ENCODE measurements at regions not wholly inside any gene's neighbourhood (a gene's known extent, or its start where the extent isn't known, plus 50 kb on each side); places are given as distances from the start of the nearest gene placed in this dataset.

DNA sequence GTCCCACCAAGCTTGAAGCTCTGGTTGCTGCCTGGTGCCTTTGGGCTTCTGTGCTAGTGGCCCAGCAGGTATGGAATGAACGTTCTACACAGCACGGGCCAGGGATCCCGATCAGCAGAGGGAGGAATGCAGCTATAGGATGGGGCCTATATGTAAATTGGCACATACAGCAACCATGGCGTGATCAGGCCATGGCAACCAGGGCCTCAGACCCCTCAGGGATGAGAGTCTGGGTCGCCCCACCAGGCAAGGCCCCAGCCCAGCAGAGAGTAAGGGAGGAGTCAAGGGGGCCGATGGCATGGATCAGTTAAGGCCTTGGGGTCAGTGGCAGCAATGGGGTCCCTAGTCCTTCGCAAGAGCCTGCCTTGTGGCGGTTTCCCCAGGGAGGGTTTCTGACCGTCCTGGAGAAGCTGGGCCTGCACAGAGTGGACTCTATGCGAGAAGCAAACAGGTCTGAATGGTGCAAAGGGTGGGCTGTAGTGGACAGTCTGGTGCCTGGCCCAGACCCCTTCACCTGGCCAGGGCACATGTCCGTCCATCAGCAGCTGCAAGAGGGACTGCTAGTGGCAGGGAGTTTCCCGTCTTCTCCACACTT lies 98.2 kb upstream of the SLC22A11 start:
- DNase-seq (ENCODE audit: low read depth), result no peak

DNA sequence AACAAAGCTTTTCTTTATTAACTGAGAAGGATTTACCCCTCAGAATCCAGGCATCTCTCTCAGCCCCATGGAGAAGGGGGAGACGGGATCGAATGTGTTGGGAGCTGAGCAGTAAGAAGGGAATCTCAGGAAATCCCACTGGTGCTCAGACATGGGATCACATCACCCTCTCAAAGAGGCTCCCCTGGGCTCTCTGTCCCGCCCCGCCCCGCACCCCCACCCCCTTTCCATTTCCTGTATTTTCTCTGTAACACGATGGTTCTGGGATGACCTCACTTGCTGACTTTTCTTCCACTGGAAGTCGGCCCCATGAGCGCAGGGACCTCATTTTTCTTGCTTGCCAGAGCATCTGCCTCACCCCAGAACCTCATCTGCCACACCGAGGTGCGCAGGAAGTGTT lies 96.7 kb upstream of the SLC22A11 start:
- no peak for DNase-seq (ENCODE audit: low read depth)

DNA sequence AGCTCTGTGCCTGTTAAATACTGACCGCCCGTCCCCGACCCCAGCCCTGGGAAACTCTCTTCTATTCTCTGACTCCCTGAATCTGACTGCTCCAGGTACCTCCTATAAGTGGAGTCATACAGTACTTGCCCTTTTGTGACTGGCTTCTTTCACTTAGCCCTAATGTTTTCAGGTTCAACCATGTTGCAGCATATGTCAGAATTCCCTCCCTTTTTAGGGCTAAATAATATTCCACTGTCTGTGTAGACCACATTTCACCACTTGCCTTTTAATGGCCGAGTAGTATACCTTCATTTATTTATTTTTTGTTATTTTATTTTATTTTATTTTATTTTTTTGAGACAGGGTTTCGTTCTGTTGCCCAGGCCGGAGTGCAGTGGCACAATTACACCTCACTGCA lies 96.1 kb upstream of the SLC22A11 start:
- no peak for DNase-seq (ENCODE audit: low read depth)

DNA sequence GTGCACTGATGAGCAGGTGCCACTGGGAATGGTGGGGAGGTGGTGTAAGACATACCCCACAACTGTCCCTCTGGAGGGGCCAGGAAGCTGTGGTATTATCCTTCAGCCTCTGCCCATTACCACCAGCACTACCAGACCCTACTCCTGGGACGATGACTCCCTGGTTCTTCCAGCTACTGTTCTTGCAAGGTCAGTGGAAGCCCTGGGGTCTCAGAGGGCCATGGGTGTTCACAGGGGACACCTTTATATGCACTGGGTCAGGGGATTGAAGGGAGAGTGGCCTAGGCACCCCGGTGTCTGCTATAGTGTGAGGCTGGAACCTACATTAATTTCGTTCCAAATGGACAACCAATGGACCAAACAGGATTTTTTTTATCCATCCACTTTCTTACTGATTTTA lies 94.7 kb upstream of the SLC22A11 start:
- no peak for DNase-seq (ENCODE audit: low read depth)

DNA sequence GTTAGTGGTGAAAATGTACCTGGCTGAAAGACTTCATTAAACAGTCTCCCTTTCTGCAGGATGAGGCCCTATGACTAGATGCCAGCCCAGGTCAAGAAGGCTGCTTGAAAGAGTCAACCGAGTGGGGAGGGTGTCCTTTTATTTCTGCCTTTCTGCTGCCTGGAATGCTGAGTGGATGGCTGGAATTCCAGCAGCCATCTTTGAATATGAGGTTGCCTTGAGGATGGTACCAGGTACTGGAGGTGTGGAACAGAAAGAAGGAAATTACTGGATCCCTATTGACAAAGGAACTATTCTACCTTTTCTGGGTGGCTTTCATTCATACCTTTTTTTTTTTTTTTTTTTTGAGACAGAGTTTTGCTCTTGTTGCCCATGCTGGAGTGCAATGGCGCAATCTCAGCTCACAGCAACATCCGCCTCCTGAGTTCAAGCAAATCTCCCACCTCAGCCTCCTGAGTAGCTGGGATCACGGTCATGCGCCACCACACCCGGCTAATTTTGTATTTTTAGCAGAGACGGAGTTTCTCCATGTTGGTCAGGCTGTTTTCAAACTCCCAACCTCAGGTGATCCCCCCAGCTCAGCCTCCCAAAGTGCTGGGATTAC lies 89.5 kb upstream of the SLC22A11 start:
- DNase-seq (ENCODE audit: low read depth), result no peak

DNA sequence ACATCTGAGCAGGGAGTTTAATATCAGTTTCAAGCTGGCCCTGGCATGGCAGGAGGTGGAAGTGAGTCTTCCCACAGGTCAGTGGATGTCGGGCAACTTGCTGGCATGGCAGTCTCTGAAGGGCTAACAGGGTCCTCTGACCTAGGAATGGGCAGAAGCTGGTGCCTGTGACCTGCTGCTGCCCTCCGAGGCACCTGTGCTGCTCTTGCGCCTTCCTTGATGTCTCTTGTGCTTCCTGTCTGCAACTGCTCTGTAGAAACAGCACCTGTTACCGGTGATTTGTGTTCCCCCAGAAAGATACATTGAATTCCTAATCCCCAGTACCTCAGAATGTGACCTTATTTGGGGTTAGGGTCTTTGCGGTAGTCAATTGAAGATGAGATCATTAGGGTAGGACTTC lies 86.5 kb upstream of the SLC22A11 start:
- DNase-seq (ENCODE audit: low read depth), result no peak

DNA sequence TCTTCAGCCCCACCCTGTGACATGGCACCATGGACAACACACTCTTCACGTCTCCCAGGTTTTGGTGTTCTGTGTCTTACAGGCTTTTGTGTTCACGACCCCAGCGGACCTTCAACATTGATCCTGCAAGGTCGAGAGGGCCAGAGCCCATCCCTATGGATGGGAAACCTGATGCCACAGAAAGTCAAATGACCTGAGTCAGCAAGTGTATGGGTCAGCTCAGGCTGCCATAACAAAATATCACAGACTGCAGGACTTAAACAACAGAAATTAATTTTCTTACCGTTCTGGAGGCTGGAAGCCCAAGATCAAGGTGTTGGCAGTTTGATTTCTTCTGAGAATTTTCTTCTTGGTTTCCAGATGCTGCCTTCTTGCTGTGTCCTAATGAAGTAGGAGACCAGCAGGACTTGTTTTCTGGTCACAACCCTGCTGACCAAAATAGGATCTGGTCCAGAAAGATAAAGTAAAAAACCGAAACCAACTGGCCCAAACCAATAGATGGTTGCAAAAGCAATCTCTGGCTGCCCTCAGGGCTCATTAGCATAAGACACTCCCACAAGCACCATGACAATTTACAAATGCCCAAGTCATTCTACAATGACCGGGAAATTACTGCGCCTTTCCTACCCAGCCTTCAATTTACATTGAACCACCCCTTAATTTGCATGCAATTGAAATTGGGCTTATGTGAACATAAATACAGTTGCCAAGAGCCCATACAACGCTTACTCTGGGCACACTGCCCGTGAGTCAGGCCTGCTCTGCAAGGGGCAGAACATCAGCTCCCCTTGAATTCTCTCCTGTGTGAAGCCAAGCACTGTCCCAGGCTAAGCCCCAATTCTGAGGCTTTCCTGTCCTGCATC lies 82.9 kb upstream of the SLC22A11 start:
- DNase-seq (ENCODE audit: low read depth), result no peak

DNA sequence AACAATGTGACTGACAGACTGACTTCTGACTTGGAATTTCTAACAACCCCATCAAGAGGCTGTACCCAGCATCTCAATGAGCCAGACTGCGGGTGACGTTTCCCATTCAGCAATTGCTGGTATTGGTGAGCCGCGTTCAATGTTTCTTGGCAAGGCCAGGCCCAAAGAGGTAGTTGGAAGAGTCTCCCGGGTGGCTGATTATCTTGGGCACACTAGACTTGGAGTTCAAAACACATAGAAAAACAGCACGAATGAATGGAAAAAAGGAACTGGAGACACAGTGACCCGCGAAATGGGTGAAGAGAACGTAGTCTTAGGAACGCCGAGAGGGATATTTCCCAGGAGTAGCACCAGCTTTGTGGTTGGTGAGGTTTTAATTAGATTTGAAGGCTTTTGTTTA lies 81.1 kb upstream of the SLC22A11 start:
- no peak for DNase-seq (ENCODE audit: low read depth)

DNA sequence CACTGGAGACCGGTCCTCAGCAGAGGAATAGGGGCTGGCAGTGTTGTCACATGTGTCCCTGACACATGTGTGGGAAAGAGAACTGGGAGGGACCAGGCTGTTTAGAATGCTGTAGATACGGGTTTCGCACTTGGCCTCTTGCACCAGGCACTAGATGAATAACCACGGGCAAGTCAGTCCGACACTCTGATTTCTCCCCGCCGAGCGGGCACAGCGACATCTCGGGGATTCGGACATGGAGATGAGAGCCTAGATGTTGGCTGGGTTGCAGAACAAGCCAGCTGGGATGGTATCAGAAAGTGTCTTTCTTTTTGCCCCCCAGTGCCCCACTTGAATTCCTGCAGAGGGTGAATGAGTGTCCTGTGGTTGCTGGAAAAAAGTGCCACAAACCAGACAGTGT lies 80.6 kb upstream of the SLC22A11 start:
- no peak for DNase-seq (ENCODE audit: low read depth)

DNA sequence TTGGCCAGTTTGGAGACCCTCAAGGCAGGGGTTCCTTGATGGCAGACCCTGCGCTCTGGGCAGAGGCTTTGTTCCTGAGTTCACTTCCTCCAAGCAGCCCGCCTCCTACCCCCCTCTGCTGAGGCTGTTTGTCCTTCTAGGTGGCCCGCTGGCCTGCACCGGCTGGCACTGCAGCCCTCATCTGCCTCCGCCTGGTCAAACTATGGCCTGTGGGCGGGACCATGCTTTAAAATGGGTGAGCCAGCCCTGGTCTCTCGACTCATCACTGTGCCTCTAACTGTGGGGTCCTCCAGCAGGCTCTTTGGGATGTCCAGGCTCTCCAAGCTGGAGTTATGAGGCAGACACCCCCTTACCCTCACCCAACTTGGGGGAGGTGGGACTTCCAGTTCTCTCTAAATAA lies 78.9 kb upstream of the SLC22A11 start:
- DNase-seq (ENCODE audit: low read depth), result no peak

DNA sequence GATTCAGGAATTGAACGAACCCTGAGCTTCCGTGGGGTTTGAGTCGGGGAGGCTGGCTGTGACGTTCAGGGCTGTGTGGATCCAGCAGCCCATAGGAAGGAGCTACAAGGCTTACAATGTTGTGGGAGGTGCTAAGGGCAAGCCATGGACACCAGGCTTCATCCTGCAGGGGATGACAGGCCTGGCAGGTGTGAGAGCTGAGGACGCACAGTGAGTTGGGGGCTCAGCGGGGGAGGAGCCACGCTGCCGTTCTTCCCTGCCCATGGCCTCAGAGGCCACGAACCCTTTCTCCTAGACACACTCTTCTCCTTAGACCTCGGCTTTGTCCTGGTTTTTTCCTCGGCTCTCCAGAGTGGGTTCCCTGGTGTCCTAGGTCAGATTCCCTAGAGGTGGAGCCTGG lies 78.1 kb upstream of the SLC22A11 start:
- DNase-seq (ENCODE audit: low read depth), result no peak

DNA sequence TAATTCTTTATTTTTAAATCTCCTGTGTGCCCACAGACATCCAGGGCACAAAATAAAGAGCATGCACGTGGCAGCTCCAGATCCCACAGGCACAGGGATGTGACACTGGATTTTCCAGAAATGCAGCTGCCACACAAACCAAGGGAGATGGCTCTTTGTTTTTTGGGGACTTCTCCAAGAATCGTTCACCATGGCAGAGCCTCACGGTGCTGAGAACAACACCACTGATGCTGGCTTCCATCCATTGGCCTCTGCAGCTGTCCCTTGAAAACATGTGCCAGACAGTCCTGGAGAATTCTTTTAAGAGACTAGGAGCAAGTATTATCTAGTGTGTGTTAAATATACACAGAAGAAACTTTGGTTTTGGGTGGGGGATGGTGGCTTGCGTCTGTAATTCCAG lies 73.2 kb upstream of the SLC22A11 start:
- DNase-seq (ENCODE audit: low read depth), result no peak

DNA sequence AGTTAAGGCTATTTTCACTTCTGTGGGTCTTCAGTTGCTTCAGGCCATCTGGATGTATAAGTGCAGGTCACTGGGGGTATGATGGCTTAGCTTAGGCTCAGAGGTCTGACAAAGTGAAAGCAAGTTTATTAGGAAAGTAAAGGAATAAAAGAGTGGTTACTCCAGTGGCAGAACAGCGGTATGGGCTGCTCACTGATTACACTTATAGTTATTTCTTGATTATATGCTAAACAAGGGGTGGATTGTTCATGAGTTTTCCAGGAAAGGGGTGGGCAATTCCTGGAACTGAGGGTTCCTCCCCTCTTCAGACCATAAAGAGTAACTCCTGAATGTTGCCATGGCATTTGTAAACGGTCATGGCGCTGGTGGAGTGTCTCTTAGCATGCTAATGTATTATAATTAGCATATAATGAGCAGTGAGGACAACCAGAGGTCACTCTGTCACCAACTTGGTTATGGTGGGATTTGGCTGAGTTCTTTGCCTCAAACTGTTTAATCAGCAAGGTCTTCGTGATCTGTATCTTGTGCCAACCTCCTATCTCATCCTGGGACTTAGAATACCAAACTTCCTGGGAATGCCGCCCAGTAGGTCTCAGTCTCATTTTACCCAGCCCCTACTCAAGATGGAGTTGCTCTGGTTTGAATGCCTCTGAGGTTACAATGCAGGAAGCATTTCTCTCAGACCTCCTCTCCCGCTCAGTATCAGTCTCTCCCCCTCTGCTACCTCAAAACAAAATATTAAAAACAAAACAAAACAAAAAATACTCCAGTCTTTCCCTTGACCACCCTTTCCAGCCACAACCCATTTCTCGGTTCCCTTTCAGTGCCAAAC lies 71.3 kb upstream of the SLC22A11 start:
- no peak for DNase-seq (ENCODE audit: low read depth)

DNA sequence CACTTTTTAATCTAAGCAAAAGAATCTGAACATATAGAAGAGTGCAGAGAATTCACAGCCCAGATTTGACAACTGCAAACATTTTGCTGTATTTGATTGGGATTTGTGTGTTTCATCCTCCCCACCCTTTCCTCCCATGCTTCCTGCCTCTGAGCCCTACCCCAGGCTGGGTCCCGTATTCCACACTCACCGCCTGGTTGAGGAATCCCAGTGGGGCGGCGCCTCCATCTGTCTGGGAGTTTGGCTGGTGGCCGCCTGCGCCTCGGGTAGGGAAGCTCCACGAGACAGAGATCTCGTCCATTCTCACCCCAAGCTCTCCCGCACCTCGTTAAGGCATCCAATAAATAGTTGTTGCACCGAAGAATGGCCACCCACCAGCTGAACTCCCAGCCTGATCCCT lies 70.7 kb upstream of the SLC22A11 start:
- DNase-seq (ENCODE audit: low read depth), result no peak

DNA sequence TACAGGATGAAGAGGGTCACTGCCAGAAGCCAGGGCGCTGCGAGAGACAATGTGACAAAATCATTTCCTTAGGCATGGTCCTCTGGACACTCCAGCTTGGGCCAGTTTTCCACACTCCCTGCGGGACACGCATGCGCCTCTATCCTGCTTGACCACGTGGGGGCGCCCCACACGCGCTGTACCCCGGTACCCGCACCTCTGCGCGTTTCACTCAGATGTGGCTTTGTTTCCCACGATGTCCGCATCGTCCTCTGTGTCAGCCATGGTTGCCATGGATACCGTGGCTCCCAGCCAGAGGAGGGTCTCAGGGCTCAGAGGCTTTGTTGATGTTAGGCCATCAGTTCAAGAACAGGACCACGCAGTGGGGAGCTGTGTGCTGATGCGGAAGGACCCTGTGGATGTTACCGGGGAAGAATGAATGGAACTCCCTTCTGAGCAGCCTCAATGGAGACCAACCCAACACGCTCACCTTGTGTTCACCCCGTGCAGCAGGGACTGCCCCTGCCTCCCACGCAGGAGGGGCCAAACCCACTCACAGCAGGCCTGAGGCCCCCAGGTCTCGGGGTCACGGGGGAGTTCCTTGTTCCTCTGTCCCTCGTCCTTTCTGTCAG lies 65.8 kb upstream of the SLC22A11 start:
- no peak for DNase-seq (ENCODE audit: low read depth)

DNA sequence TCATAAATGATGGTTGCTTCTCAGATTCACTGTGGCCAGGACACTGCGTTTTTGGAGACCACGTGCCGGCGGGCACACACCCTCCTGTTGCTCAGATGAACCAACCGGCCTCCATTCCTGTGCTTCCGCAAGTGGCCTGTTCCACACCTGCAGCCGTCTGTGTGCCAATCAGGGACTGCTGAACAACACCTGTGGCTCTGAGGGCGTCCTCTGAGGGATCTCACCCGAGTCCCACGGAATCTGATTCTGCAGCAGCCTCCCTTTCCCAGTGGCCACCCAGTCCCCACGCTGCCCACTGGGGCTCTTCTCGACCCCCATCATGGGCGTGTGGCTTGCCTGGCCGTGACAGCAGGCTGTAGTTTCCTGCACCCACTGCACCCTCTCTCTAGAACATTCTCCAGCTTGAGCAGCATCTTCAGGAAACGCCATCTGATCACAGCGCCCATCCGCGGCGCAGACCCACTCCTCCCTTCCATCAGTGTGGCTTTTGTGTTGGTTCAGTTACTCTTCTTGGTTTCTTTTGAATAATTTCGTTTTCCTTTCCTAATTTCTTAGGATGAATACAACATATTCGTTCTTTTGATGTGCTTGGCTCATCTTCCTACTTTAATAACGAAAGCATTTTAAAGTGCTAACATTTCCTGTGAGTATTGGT lies 65.1 kb upstream of the SLC22A11 start:
- DNase-seq (ENCODE audit: low read depth), result no peak

DNA sequence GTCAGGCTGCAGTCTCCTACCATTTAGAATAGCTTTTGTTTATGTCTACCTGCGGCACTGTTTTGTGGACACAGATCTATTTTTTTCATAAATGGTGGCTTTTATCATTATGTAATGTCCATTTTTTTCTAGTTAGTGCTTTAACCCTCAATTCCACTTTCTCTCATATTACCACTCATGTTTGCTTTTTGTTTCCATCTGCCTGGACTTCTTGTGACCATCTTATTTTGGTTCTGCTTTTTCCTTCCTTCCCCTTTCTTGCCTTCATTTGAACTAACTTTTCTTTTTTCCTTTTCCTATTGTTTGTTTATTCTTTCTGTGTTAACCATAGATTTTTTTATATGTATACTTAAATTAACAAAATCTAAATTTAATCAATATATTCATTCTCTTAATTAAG lies 63.2 kb upstream of the SLC22A11 start:
- DNase-seq (ENCODE audit: low read depth), result no peak

DNA sequence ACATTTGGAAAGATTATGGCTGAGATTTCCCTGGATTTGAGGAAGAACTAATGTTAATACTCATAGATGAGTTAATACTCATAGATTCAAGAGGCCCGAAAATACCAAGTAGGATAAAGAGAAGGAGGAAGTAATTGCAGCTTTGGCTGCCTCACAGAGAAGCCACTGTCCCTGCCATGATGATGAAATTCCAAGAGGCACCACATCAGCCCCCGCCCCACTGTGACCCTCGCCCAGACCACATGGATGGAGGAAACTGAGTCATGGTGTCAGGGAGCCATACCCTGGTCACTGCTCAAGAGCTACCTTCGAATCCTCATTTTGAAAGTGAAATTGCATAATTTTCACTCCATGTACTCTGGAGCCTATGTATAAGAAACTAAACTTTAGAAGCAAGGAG lies 57.6 kb upstream of the SLC22A11 start:
- no peak for DNase-seq (ENCODE audit: low read depth)

DNA sequence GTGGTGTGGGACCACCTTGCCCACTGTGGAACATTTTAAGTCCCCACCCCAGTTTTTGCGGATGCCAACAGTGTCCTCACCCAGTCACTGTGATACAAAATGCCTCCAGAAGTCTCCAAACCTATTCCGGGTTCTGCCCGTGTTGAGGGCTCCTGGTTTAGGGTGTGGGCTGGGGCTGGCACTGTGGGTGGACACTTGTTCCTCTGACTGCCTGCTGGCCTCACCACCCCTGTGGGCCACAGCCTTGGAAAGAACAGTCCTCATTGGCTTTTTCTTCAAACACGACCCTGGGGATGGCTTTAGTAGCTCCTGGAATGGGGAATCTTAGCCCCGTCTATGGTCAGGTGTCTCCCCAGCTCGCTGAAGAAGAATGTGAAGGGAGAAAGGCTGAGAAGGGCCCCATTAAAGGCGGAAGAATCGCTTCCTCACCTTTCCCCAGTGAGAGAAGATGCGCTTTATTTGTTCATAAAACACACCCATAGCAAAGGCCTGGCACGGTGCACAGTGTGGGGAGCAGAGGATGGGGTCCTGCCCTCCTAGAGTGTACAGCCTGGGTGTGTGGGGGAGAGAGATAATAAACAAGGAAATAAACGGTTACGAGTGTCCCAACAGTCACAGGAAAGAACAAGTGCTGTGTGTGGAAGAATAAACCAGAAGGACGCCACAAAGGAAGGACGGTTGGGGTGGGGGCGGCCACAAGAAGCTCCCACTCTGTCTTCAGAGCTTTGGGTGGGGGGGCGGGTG lies 56.3 kb upstream of the SLC22A11 start:
- DNase-seq (ENCODE audit: low read depth), result no peak

DNA sequence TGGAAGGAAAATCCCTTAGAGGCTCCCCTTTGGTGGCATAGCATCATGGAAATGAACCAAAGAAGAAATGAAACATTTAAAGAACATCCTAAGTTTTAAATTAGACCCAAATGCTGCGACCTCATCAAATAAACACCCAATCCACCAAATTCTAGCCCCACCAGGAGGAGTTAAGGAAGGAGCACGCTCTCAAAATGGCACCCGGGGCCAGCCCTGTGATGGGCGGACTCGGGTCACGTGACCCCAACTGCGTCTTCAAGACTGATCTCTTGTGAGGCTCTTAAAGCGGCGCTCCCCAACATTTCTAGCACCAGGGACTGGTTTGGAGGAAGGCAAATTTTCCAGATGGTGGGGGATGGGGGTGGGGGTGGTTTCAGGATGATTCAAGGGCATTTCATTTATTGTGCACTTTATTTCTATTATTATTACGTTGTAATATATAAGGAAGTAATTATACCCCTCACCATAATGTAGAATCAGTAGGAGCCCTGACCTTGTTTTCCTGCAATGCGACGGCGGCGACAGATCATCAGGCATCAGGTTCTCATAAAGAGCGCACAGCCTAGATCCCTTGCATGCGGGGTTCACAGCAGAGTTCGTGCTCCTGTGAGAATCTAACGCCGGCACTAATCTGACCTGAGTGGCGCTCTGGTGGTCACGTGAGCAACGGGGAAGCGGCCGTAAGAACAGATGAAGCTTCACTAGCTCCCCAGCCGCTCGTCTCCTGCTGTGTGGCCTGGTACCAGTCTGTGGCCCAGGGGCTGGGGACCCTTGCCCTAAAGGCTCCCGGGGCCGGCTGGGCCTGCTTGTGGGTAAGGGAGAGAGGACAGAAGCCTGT lies 55.3 kb upstream of the SLC22A11 start:
- no peak for DNase-seq (ENCODE audit: low read depth)
